ENCODE measurements at regions not wholly inside any gene's neighbourhood (a gene's known extent, or its start where the extent isn't known, plus 50 kb on each side); places are given as distances from the start of the nearest gene placed in this dataset.

DNA sequence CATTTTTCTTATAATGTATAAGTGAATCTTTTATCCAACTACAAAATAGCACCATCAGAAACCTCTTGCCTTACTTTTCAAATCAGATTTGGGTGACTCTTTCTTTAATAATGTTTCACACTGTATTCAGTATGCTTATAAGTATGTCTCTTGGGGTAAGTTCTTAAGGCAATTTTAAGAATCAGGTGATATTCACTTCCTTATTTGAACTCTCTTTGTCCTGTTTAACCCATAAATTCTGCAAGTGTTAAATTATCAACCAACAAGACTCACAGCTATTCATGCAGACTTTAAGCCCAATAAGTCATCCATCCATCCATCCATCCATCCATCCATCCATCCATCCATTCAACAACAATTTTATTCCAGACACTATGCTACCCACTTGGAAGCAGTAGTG is 142.7 kb upstream of the FBXL17 start:
- no peak for DNase-seq (ENCODE audit: unreplicated experiment)
- peaks cover 7% of the 10 kb centered on the region for H3K9me3 Mint-ChIP-seq (ENCODE audit: unreplicated experiment)
- POLR2A ChIA-PET = interaction anchor here (0.6 to 1.2 kb wide), 2 partner anchors 22 to 975 kb away, joined by 3 to 4 read pairs; no protein-coding TSS in a partner anchor
- BruUV-seq (replicated peaks) = no TSS peak
- CTCF ChIA-PET = interaction anchor here (1.1 to 1.5 kb wide), 2 partner anchors 113 to 118 kb away, joined by 3 to 5 read pairs; no protein-coding TSS in a partner anchor
- no peak overlapping the region for H3K27ac Mint-ChIP-seq (ENCODE audit: low read depth, unreplicated experiment)
- no peaks in the 10 kb centered on the region for H3K36me3 Mint-ChIP-seq (ENCODE audit: insufficient read depth, unreplicated experiment)
- TF ChIP-seq, protein P1, sequence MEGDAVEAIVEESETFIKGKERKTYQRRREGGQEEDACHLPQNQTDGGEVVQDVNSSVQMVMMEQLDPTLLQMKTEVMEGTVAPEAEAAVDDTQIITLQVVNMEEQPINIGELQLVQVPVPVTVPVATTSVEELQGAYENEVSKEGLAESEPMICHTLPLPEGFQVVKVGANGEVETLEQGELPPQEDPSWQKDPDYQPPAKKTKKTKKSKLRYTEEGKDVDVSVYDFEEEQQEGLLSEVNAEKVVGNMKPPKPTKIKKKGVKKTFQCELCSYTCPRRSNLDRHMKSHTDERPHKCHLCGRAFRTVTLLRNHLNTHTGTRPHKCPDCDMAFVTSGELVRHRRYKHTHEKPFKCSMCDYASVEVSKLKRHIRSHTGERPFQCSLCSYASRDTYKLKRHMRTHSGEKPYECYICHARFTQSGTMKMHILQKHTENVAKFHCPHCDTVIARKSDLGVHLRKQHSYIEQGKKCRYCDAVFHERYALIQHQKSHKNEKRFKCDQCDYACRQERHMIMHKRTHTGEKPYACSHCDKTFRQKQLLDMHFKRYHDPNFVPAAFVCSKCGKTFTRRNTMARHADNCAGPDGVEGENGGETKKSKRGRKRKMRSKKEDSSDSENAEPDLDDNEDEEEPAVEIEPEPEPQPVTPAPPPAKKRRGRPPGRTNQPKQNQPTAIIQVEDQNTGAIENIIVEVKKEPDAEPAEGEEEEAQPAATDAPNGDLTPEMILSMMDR (IDR thresholded peaks at IDR 0.05; ENCODE audit: unreplicated experiment) = no peak
- intact Hi-C loops (cut with micrococcal nuclease) = loop anchor here (5.0 to 10.0 kb wide), 3 partner anchors 120 to 953 kb away; no protein-coding TSS in a partner anchor
- no peak overlapping the region for H3K4me3 Mint-ChIP-seq (ENCODE audit: unreplicated experiment)
- H3K27me3 Mint-ChIP-seq (ENCODE audit: insufficient read depth, unreplicated experiment) = peaks cover 19% of the 10 kb centered on the region
- no peaks in the 10 kb centered on the region for H3K4me1 Mint-ChIP-seq (ENCODE audit: insufficient read depth, unreplicated experiment)

DNA sequence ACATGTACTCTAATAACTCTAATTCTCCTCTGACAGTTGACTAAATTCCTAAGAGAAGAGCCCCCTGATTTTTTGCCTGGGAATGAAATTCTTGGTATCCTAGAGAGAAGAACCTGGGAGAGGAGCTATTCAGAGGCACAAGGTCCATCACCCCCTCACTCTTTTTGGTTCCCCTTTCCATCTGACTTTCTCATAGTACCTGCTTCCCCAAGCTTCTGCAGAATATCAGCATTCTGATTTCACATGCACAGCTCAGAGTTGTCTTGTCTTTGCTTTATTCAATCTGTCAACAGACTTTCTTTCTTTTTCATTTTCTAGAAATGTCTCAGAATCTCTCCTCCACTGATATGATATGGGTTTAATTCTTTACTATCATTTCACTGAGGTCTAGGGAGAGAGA is 141.5 kb upstream of the FBXL17 start:
- H3K27ac Mint-ChIP-seq (ENCODE audit: low read depth, unreplicated experiment) = no peak overlapping the region
- H3K27me3 Mint-ChIP-seq (ENCODE audit: insufficient read depth, unreplicated experiment) = peaks cover 31% of the 10 kb centered on the region
- ChIA-PET POLR2A (interaction anchor here (0.7 kb wide), 1 partner anchor 157 kb away, joined by 3 read pairs; no protein-coding TSS in a partner anchor), CTCF (interaction anchor here (0.6 to 1.5 kb wide), 10 partner anchors 20 to 962 kb away, joined by 3 to 6 read pairs (median 4); no protein-coding TSS in a partner anchor)
- DNase-seq (ENCODE audit: unreplicated experiment) = no peak
- no peak overlapping the region for H3K4me3 Mint-ChIP-seq (ENCODE audit: unreplicated experiment)
- H3K4me1 Mint-ChIP-seq (ENCODE audit: insufficient read depth, unreplicated experiment) = no peaks in the 10 kb centered on the region
- no peaks in the 10 kb centered on the region for H3K36me3 Mint-ChIP-seq (ENCODE audit: insufficient read depth, unreplicated experiment)
- H3K9me3 Mint-ChIP-seq (ENCODE audit: unreplicated experiment) = peaks cover 7% of the 10 kb centered on the region
- BruUV-seq (replicated peaks) = no TSS peak
- TF ChIP-seq, protein P1 (IDR thresholded peaks at IDR 0.05; ENCODE audit: unreplicated experiment) = no peak
- intact Hi-C loops (cut with micrococcal nuclease) = loop anchor here (2.0 to 10.0 kb wide), 5 partner anchors 121 to 954 kb away; no protein-coding TSS in a partner anchor

DNA sequence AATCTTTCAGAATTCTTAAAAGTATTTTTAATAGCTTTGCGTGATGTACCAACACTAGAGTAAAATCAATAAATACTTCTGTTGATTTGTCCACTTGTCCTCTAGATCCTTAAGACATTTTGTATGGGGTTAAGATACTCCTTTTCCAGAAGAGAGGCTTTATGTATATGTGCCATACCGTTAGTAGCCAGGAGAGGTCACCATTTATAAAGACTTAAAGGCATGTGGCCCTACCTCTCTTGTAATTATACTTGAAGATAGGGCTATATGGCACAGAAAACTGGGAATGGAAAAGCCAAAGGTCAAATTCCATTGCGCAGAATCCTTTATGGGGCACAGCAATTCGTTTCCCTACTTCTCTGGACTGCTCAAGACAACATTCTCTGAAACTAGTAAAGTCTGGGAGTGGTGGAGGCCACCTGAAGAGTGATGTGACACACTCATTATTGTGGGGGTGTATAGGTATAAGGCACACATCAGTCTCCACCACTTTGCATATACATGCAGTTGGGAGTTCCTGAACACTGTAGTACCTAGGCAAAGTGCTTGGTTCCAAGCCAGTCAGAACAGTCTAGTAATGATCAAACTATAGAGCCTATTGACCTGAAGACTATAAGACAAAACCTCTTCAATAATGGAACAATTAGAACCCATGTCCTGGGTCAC is 140.1 kb upstream of the FBXL17 start:
- Mint-ChIP-seq H3K27me3 (ENCODE audit: insufficient read depth, unreplicated experiment) (peaks cover 34% of the 10 kb centered on the region), H3K36me3 (ENCODE audit: insufficient read depth, unreplicated experiment) (no peaks in the 10 kb centered on the region), H3K4me3 (ENCODE audit: unreplicated experiment) (no peak overlapping the region), H3K27ac (ENCODE audit: low read depth, unreplicated experiment) (no peak overlapping the region), H3K9me3 (ENCODE audit: unreplicated experiment) (peaks cover 7% of the 10 kb centered on the region), H3K4me1 (ENCODE audit: insufficient read depth, unreplicated experiment) (no peaks in the 10 kb centered on the region)
- no TSS peak for BruUV-seq (replicated peaks)
- TF ChIP-seq, protein P1 (IDR thresholded peaks at IDR 0.05; ENCODE audit: unreplicated experiment) = peak; percentile 56
- DNase-seq (ENCODE audit: unreplicated experiment) = peak; percentile 74
- CTCF ChIA-PET = interaction anchor here (0.6 to 1.3 kb wide), 15 partner anchors 10 to 1893 kb away, joined by 3 to 6 read pairs (median 3); no protein-coding TSS in a partner anchor
- POLR2A ChIA-PET = interaction anchor here (0.7 kb wide), 1 partner anchor 1385 kb away, joined by 4 read pairs; no protein-coding TSS in a partner anchor
- intact Hi-C loops (cut with micrococcal nuclease) = loop anchor here (2.0 to 10.0 kb wide), 6 partner anchors 123 to 955 kb away; partner anchors contain the start of gene FER

DNA sequence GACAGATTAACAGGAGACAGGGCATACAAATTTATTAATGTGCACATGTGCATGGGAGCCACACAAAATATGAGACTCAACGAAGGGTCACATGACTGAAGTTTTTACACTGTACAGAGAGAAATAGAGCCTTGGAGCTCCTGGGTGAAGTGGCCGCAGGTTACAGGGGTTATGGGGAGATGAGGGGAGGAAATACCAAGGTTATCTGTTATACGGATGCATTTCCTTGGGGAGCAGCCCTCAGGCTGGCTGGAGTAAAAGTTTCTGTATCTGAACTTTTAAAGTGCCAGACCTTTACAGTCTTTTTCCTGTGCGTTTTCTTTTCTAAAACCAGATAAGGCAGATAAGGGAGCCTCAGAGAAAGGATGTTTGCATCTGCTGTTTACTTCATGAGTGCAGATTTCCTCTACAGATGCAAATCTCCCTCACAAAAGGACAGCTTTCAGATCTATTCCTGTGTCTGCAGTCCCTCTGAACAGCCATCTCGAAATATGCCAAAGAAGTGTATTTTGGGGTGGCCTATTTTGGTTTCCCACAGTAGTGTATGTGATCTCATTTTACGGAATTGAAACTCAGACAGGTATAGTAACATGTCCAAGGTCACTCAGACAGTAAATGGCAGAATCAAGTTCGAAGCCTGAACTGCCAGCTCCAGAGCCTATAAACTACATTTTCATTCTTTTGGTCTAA is 139.3 kb upstream of the FBXL17 start:
- Mint-ChIP-seq H3K36me3 (ENCODE audit: insufficient read depth, unreplicated experiment) (no peaks in the 10 kb centered on the region), H3K9me3 (ENCODE audit: unreplicated experiment) (peaks cover under 1% of the 10 kb centered on the region), H3K27me3 (ENCODE audit: insufficient read depth, unreplicated experiment) (peaks cover 34% of the 10 kb centered on the region), H3K27ac (ENCODE audit: low read depth, unreplicated experiment) (no peak overlapping the region), H3K4me3 (ENCODE audit: unreplicated experiment) (no peak overlapping the region), H3K4me1 (ENCODE audit: insufficient read depth, unreplicated experiment) (no peaks in the 10 kb centered on the region)
- no TSS peak for BruUV-seq (replicated peaks)
- ChIA-PET CTCF (interaction anchor here (0.6 to 1.3 kb wide), 13 partner anchors 11 to 1894 kb away, joined by 3 to 6 read pairs (median 3); no protein-coding TSS in a partner anchor), POLR2A (interaction anchor here (0.7 kb wide), 1 partner anchor 1385 kb away, joined by 4 read pairs; no protein-coding TSS in a partner anchor)
- intact Hi-C loops (cut with micrococcal nuclease) = loop anchor here (2.0 to 10.0 kb wide), 4 partner anchors 124 to 956 kb away; partner anchors contain the start of gene FER
- DNase-seq (ENCODE audit: unreplicated experiment) = no peak
- TF ChIP-seq, protein P1 (IDR thresholded peaks at IDR 0.05; ENCODE audit: unreplicated experiment) = no peak
